ENCODE measurements at regions not wholly inside any gene's neighbourhood (a gene's known extent, or its start where the extent isn't known, plus 50 kb on each side); places are given as distances from the start of the nearest gene placed in this dataset.

DNA sequence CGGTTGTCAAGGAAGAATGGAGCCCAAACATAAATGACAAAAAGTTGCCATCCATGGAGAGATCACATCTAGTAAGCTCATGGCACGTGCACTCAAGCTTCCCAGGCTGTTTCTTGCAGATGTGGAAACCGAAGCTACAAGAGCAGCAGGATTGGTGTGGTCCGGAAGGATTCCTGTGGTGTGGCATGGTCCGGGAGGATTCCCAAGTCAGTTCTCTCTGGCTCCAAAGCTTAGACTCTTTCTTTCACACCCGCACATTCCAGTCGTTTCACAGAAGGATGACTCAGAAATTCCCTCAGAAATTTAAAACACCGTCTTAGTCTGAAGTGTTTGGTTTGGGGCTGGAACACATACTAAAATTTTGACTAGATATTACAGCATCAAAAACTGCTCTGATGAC, 78.0 kb upstream of the DRD2 start:
- no peak overlapping the region for H3K9ac ChIP-seq (ENCODE audit: low read depth, low read length)
- H3K4me3 ChIP-seq (ENCODE audit: low read length) = no peak overlapping the region

DNA sequence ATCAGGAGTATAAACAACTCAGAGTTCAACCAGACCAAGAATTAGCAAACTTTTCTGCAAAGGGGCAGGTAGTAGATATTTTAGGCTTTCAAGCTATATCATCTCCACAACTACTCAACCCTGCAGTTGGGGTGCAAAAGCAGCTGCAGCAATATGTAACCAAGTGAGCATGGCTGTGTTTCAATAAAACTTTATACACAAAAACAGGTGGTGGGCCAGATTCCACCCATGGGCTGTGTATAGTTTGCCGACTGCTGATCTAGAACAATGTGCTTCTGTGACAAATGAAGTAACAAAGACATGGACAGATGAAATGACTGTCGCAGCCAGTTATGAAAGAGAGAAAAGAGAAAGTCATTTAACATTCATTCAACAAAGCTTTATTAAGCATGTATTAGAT, 77.1 kb upstream of the DRD2 start:
- Histone ChIP-seq H3K27me3 (ENCODE audit: insufficient read depth, low read length) (no peaks in the 10 kb centered on the region), H3K27ac (ENCODE audit: low read depth, low read length) (no peak overlapping the region), H3K9ac (ENCODE audit: low read depth, low read length) (no peak overlapping the region), H3K4me3 (ENCODE audit: low read length) (no peak overlapping the region), H3K4me1 (ENCODE audit: insufficient read depth, low read length) (peaks cover 28% of the 10 kb centered on the region), H3K9me3 (ENCODE audit: insufficient read depth, low read depth, low read length) (no peaks in the 10 kb centered on the region), H3K36me3 (ENCODE audit: insufficient read depth, low read length) (no peaks in the 10 kb centered on the region)
- 98% methylated on average over 2 of the region's 2 CpGs for WGBS

More for the DNA sequence above, 78.0 kb upstream of the DRD2 start:
- Histone ChIP-seq H3K27ac (ENCODE audit: low read depth, low read length) (peak overlapping the region; percentile 18; the same call in 1 of the 2 replicates), H3K4me1 (ENCODE audit: insufficient read depth, low read length) (peaks cover 28% of the 10 kb centered on the region), H3K9me3 (ENCODE audit: insufficient read depth, low read depth, low read length) (no peaks in the 10 kb centered on the region), H3K36me3 (ENCODE audit: insufficient read depth, low read length) (no peaks in the 10 kb centered on the region), H3K27me3 (ENCODE audit: insufficient read depth, low read length) (no peaks in the 10 kb centered on the region)
- 36% methylated on average over 8 of the region's 8 CpGs for WGBS

DNA sequence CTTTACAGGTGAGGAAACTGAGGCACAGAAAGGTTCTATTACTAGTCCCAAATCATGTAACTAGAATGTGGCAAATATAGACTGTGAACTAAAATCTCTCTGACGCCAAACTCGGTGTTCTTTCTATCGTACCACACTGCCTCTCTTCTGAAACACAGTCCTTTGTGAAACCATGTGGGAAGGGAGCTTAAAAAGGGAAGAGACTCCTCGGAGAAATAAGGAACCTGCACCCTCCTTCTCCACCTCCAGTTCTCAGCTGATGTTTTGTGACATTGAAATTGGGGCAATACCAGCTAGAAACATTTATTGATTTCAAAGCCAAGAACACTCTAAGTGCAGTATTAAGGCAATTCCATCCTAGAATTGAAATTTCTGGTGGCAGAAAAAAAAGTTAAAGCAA, 76.4 kb upstream of the DRD2 start:
- no peak overlapping the region for H3K4me3 ChIP-seq (ENCODE audit: low read length)
- no peaks in the 10 kb centered on the region for H3K9me3 ChIP-seq (ENCODE audit: insufficient read depth, low read depth, low read length)
- no peaks in the 10 kb centered on the region for H3K27me3 ChIP-seq (ENCODE audit: insufficient read depth, low read length)
- no peak overlapping the region for H3K27ac ChIP-seq (ENCODE audit: low read depth, low read length)
- H3K36me3 ChIP-seq (ENCODE audit: insufficient read depth, low read length) = no peaks in the 10 kb centered on the region
- 100% methylated on average over 3 of the region's 4 CpGs for WGBS
- H3K9ac ChIP-seq (ENCODE audit: low read depth, low read length) = no peak overlapping the region
- peaks cover 28% of the 10 kb centered on the region for H3K4me1 ChIP-seq (ENCODE audit: insufficient read depth, low read length)

DNA sequence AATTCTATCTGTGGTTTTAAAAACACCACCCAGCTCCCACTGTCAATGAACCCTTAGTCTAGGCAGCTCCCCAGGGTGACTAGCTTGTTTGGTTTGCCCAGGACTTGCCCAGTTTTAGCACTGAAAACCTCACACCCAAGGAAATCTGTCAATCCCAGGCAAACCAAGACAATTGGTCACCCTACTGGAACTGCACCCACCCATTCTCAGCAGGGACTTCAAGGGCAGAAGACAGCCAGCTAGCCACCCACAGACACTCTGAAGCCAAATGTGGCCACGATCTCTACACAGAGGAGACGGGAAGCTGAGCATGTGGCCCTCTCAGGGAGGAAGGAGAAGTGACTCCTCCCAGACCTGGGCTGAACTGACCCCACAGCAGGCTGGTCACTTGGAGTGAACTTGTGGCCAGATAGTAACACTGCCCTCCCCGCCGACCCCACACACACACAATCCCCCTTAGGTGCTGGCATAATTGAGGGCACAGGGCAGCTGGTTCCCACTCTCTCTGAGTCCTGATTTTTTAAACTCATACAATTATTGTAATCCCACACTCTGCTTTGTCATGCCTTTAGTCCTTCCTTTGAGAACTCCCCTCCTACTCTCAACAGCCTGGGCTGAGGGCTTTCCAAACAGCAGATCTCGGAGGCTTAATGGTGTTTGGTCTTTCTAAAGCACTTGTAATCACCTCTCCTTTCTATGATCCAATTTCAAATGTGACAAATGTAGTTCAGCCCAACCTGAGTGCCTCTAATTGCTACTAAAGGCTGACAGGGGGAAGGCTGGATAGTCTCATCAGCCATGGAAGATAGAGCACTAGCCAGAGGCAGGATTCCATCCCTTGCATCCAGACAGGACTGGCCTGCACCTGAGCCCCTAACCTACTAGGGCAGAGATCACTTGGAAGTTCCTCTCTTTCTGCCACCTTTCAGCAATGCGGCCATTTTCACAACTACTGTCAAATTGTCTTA, 74.7 kb upstream of the DRD2 start:
- Histone ChIP-seq H3K27ac (ENCODE audit: low read depth, low read length) (no peak overlapping the region), H3K36me3 (ENCODE audit: insufficient read depth, low read length) (no peaks in the 10 kb centered on the region), H3K9ac (ENCODE audit: low read depth, low read length) (no peak overlapping the region), H3K4me3 (ENCODE audit: low read length) (no peak overlapping the region), H3K9me3 (ENCODE audit: insufficient read depth, low read depth, low read length) (no peaks in the 10 kb centered on the region), H3K27me3 (ENCODE audit: insufficient read depth, low read length) (no peaks in the 10 kb centered on the region), H3K4me1 (ENCODE audit: insufficient read depth, low read length) (peaks cover 28% of the 10 kb centered on the region)
- 92% methylated on average over 6 of the region's 6 CpGs for WGBS

DNA sequence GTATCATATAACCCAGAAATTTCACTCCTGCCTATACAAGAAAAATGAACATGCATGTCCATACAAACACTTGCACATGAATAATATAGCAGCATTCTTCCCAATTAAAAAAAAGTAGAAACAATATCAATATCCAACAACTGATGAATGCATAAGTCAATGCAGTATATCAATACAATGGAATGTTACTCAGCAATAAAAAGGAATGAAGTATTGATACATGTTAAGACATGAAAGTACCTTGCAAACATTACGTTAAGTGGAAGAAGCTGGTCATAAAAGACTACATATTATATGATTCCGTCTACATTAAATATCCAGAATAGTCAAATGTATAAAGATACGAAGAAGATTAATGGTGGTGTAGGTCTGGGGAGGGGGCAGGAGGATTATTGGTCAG, 73.9 kb upstream of the DRD2 start:
- WGBS = 96% methylated on average over 2 of the region's 3 CpGs

DNA sequence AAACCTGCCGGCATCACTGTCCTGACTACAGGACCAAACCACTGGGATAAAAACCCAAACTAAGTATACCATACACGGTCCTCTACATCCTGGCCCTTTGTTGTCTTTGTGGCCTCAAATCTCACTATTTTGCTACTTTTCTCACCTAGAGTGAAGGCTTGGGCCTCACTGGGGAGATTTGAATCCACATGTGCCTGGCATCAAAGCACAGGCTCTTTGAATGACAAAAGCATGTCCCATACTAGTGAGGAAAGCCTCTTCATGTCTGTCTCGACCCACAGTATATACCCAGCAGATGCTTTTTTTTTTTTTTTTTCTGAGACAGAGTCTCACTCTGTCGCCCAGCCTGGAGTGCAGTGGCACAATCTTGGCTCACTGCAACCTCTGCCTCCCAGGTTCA, 72.5 kb upstream of the DRD2 start:
- H3K4me3 ChIP-seq (ENCODE audit: low read length) = no peak overlapping the region
- H3K9me3 ChIP-seq (ENCODE audit: insufficient read depth, low read depth, low read length) = no peaks in the 10 kb centered on the region
- H3K27ac ChIP-seq (ENCODE audit: low read depth, low read length) = no peak overlapping the region
- WGBS = 75% methylated on average over 4 of the region's 4 CpGs
- H3K27me3 ChIP-seq (ENCODE audit: insufficient read depth, low read length) = no peaks in the 10 kb centered on the region
- no peaks in the 10 kb centered on the region for H3K36me3 ChIP-seq (ENCODE audit: insufficient read depth, low read length)
- H3K9ac ChIP-seq (ENCODE audit: low read depth, low read length) = no peak overlapping the region
- H3K4me1 ChIP-seq (ENCODE audit: insufficient read depth, low read length) = peaks cover 8% of the 10 kb centered on the region; the same call in 1 of the 2 replicates

More for the DNA sequence above, 73.9 kb upstream of the DRD2 start:
- H3K27ac ChIP-seq (ENCODE audit: low read depth, low read length) = no peak overlapping the region
- peaks cover 21% of the 10 kb centered on the region for H3K4me1 ChIP-seq (ENCODE audit: insufficient read depth, low read length)
- no peaks in the 10 kb centered on the region for H3K9me3 ChIP-seq (ENCODE audit: insufficient read depth, low read depth, low read length)
- no peaks in the 10 kb centered on the region for H3K27me3 ChIP-seq (ENCODE audit: insufficient read depth, low read length)
- H3K9ac ChIP-seq (ENCODE audit: low read depth, low read length) = no peak overlapping the region
- no peaks in the 10 kb centered on the region for H3K36me3 ChIP-seq (ENCODE audit: insufficient read depth, low read length)
- no peak overlapping the region for H3K4me3 ChIP-seq (ENCODE audit: low read length)

DNA sequence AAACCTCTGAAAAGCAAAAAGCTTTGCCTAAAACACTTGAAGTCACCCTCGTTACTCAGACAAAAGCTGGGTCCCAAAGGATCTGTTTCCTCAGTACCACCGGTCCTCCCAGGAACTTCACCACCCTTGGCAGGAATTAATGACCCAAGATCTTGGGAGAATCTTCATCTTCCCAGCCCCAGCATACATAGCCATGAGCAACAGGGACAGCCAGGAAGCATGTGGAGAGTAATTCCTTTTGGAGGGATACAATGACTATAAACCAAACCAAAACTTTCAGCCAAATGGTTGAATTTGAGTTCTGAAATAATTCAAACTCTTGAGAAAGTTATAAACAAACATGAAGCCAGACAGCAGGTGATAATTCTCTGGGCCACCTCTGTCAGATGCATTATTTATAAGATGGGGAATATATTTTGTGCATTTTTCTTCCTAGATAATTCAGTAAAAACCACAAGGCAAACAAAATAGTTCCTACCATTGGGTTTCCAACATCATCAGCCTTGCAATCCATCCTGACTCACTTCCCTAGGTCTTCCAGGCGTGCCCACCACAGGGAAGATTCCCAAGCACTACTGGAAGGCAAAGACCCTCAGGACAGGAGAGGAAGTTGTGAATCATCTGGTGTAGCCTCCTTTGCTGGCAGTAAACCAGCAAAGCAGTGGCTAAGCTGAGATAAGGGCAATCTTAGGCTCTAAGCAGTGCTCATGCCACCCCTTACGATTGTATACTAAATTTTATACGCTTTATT, 71.7 kb upstream of the DRD2 start:
- Histone ChIP-seq H3K36me3 (ENCODE audit: insufficient read depth, low read length) (no peaks in the 10 kb centered on the region), H3K9me3 (ENCODE audit: insufficient read depth, low read depth, low read length) (no peaks in the 10 kb centered on the region), H3K4me3 (ENCODE audit: low read length) (no peak overlapping the region), H3K9ac (ENCODE audit: low read depth, low read length) (no peak overlapping the region), H3K4me1 (ENCODE audit: insufficient read depth, low read length) (peaks cover 4% of the 10 kb centered on the region; the same call in 1 of the 2 replicates), H3K27ac (ENCODE audit: low read depth, low read length) (no peak overlapping the region), H3K27me3 (ENCODE audit: insufficient read depth, low read length) (no peaks in the 10 kb centered on the region; the same call in 1 of the 2 replicates)
- 87% methylated on average over 5 of the region's 5 CpGs for WGBS

DNA sequence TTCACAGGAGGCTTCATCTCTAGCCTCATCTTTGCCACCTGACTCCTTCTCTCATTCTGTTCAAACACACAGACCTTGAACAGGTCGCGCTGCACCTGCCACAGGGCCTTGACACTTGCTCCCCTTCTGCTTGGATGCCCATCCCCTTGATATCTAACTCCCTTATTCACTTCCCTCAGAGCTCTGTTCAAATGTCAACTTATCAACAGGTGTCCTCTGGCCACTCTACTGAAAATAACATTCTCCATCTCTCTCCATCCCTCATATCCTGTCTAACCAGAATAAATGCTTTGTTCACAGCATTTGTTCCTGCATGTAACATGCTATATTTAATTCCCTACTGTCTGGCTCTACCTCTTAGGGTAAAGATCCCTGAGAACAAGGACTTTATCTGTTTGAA, 67.2 kb upstream of the DRD2 start:
- Histone ChIP-seq H3K4me3 (ENCODE audit: low read length) (no peak overlapping the region), H3K4me1 (ENCODE audit: insufficient read depth, low read length) (peaks cover 21% of the 10 kb centered on the region; the same call in 1 of the 2 replicates), H3K9me3 (ENCODE audit: insufficient read depth, low read depth, low read length) (no peaks in the 10 kb centered on the region), H3K9ac (ENCODE audit: low read depth, low read length) (no peak overlapping the region), H3K27me3 (ENCODE audit: insufficient read depth, low read length) (peaks cover 5% of the 10 kb centered on the region; the same call in 1 of the 2 replicates), H3K27ac (ENCODE audit: low read depth, low read length) (no peak overlapping the region), H3K36me3 (ENCODE audit: insufficient read depth, low read length) (no peaks in the 10 kb centered on the region)
- 95% methylated on average over 2 of the region's 2 CpGs for WGBS

DNA sequence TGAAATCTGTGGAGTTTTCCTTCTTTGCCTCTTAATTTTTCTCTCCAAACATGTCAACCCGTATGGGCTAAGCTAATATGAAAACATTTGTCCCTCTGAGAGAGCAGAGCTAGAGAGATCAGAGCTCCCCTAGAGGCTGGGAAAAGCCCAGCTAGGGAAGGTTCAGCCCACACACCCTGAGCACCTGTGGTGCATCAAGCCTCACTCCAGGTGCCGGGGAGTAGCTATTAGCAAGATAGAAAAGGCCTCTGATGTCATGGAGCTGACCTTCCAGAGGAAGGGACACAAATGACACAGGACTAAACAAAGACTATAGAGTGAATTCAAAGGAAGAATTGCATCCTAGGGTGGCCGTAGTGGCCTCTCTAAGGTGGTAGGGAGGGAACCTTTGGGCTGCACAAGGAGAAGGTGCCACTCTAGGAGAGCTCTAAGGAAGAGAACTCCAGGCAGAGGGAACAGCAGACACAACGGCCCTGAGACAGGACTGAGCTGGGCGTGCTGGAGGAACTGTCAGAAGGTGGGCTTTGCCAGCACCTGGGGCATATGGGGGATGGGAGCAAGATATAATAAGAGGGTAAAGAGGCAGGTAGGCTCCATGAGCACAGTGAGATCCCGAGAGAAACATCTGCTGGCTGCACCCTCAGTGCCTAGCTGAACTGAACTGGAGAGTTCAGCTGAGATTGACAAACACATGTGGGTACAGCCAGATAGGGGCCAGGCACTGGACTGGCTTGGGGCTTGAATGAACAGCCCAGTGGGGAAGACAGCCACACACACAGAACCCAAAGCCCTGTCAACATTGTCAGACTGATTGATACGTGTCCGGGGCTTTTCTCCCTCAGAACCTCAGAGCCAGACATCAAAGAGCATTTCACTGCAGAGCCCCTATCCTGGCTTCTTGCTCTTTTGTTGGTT, 65.5 kb upstream of the DRD2 start:
- no peak overlapping the region for H3K27ac ChIP-seq (ENCODE audit: low read depth, low read length)
- peaks cover 21% of the 10 kb centered on the region; the same call in 1 of the 2 replicates for H3K4me1 ChIP-seq (ENCODE audit: insufficient read depth, low read length)
- H3K4me3 ChIP-seq (ENCODE audit: low read length) = no peak overlapping the region
- no peaks in the 10 kb centered on the region for H3K9me3 ChIP-seq (ENCODE audit: insufficient read depth, low read depth, low read length)
- 73% methylated on average over 8 of the region's 8 CpGs for WGBS
- peaks cover 5% of the 10 kb centered on the region; the same call in 1 of the 2 replicates for H3K27me3 ChIP-seq (ENCODE audit: insufficient read depth, low read length)
- H3K9ac ChIP-seq (ENCODE audit: low read depth, low read length) = no peak overlapping the region
- no peaks in the 10 kb centered on the region for H3K36me3 ChIP-seq (ENCODE audit: insufficient read depth, low read length)

DNA sequence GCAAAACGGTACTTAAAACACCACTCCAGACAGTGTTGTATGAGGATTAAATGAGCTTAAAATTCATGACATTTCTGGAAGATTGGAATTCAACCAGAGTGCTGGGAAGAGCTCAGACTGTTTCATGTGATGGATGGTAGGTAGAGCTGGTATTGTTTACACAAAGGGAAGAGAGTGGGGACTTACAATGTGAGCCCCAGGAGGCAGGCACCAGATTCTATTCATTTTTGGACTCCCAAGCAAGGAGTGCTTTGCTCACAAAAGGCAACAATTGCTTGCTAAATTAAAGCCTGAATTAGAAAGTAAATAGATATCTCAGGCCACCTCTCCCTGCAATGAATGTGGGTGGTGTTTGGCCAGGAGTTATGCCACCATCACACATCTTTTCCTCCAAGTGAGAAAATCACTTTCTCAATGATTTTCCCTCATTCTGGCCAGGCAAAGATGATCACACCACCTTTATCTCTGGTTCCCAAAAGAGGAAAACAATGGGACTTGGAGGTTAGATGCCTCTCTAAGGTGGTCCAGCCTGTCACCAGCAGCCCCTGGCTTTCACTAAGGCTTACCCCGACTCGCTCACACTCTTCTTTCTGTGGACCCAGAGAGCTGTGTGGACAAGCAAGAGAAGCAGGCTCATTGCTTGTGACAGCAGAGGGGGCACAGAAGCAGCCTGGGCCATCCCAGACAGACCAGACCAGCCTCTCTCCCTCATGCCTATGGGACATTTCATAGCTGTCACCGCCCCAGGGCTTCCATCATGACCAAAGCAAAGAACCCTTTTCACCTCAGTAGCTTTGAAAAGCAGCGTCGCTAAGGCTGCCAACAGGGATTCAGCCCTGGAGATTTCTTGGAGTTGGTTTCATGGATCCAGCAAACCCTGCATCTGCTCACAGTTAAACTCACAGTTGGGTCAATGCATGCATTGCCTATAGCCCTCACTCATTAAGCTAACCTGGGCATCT, 63.5 kb upstream of the DRD2 start:
- Histone ChIP-seq H3K9me3 (ENCODE audit: insufficient read depth, low read depth, low read length) (no peaks in the 10 kb centered on the region), H3K36me3 (ENCODE audit: insufficient read depth, low read length) (no peaks in the 10 kb centered on the region), H3K9ac (ENCODE audit: low read depth, low read length) (no peak overlapping the region), H3K27me3 (ENCODE audit: insufficient read depth, low read length) (peaks cover 5% of the 10 kb centered on the region; the same call in 1 of the 2 replicates), H3K27ac (ENCODE audit: low read depth, low read length) (no peak overlapping the region), H3K4me3 (ENCODE audit: low read length) (no peak overlapping the region), H3K4me1 (ENCODE audit: insufficient read depth, low read length) (peaks cover 21% of the 10 kb centered on the region; the same call in 1 of the 2 replicates)
- 89% methylated on average over 6 of the region's 6 CpGs for WGBS

Measured in HUES64 (cell line).